Endothelial cell of umbilical vein (primary cell): ENCODE measurements at regions not wholly inside any gene's neighbourhood (a gene's known extent, or its start where the extent isn't known, plus 50 kb on each side); places are given as distances from the start of the nearest gene placed in this dataset.

Experiments
- BruUV-seq: library from RNA; stranded (reverse); fragments of 400-500 nt; replicated peaks from 2 replicates; lab custom pipeline; 2021; lab: Mats Ljungman, UMichigan
- CTCF ChIA-PET: fragments of 300-600, 350-600 bp; sonication (Branson Sonifier 250); formaldehyde crosslinking; loops from one replicate; lab custom pipeline; 2021; ENCODE audit warnings: antibody characterized with exemption, inconsistent platforms; lab: Charles Lee
- POLR2A ChIA-PET: fragments of 300-600, 350-600 bp; sonication (Branson Sonifier 250); formaldehyde crosslinking; loops from one replicate; lab custom pipeline; 2021; ENCODE audit warnings: antibody characterized with exemption, inconsistent platforms; lab: Charles Lee
- DNase-seq: peaks from one replicate; pipeline ENCODE4 v3.0.0-alpha.2; 2011; ENCODE audit warnings: low read depth, low spot score
- FAIRE-seq: peaks from 2 replicates; lab custom pipeline; 2011; peaks lifted over from hg19 to GRCh38; lab: Jason Lieb, UNC
- H2AFZ ChIP-seq: 2 replicates; pipeline ENCODE4 v1.6.0; 2012; ENCODE audit warnings: low read depth, low read length, control low read depth, inconsistent platforms
- H3K27ac ChIP-seq: 2 replicates; pipeline ENCODE4 v1.5.1; 2011; ENCODE audit warnings: low read depth, mild to moderate bottlenecking, control low read depth, low read length, moderate library complexity; ENCODE audit not compliant: insufficient read depth
- H3K27me3 ChIP-seq, 2 experiments: 2 replicates each; pipeline versions ENCODE4 v1.6.0 to v1.6.1; 2011; ENCODE audit warnings: low read length in 2 of 2, mixed read lengths in 1 of 2; ENCODE audit not compliant: control insufficient read depth in 2 of 2, insufficient read depth in 2 of 2
- H3K36me3 ChIP-seq, 2 experiments: 2 replicates in 1 of 2; 3 replicates in 1 of 2; pipeline ENCODE4 v1.5.1; 2011; ENCODE audit warnings: low read length in 2 of 2, mild to moderate bottlenecking in 1 of 2, moderate library complexity in 1 of 2; ENCODE audit not compliant: control insufficient read depth in 2 of 2, insufficient read depth in 2 of 2; ENCODE audit errors: extremely low read depth in 1 of 2
- H3K4me1 ChIP-seq: 3 replicates; pipeline ENCODE4 v1.5.1; 2011; ENCODE audit warnings: mild to moderate bottlenecking, low read length; ENCODE audit not compliant: control insufficient read depth, insufficient read depth; ENCODE audit errors: extremely low read depth
- H3K4me2 ChIP-seq: 2 replicates; pipeline ENCODE4 v1.6.1; 2011; ENCODE audit warnings: low read length, control low read depth, mixed read lengths; ENCODE audit not compliant: insufficient read depth
- H3K4me3 ChIP-seq, 3 experiments: fragments of 200-600 bp in 1 of 3; sonication (generic), shearing (Covaris generic) in 1 of 3; replicated peaks in 1 of 3; 2 replicates each; pipeline ENCODE4 v1.5.1; 2011 to 2016; ENCODE audit warnings: control low read depth in 3 of 3, low read length in 3 of 3, mild to moderate bottlenecking in 2 of 3, inconsistent platforms in 1 of 3, low read depth in 1 of 3, moderate library complexity in 1 of 3; ENCODE audit not compliant: insufficient read depth in 1 of 3
- H3K79me2 ChIP-seq: 2 replicates; pipeline ENCODE4 v1.6.0; 2012; ENCODE audit warnings: low read length, inconsistent platforms; ENCODE audit not compliant: control insufficient read depth, insufficient read depth
- H3K9ac ChIP-seq: replicated peaks from 2 replicates; pipeline ENCODE3; 2011; ENCODE audit warnings: low read length, control low read depth; ENCODE audit not compliant: insufficient read depth; ENCODE audit errors: extremely low read depth
- H3K9me1 ChIP-seq: replicated peaks from 3 replicates; pipeline ENCODE4 v1.6.0; 2011; ENCODE audit warnings: mild to moderate bottlenecking, low read length; ENCODE audit not compliant: control insufficient read depth, insufficient read depth; ENCODE audit errors: extremely low read depth
- H3K9me3 ChIP-seq: replicated peaks from 2 replicates; pipeline ENCODE4 v1.5.1; 2012; ENCODE audit warnings: low read length, inconsistent platforms; ENCODE audit not compliant: control insufficient read depth, insufficient read depth
- H4K20me1 ChIP-seq: replicated peaks from 2 replicates; pipeline ENCODE3; 2011; ENCODE audit warnings: mild to moderate bottlenecking, low read length; ENCODE audit not compliant: control insufficient read depth, insufficient read depth; ENCODE audit errors: extremely low read depth
- EZH2 ChIP-seq: IDR thresholded peaks from 2 replicates; pipeline ENCODE4 v1.6.1; 2012; ENCODE audit warnings: borderline replicate concordance, low read depth, mild to moderate bottlenecking, moderate library complexity, low read length, inconsistent platforms; ENCODE audit not compliant: severe bottlenecking
- FOS ChIP-seq: IDR thresholded peaks from 2 replicates; pipeline ENCODE4 v1.6.1; 2011; ENCODE audit warnings: mild to moderate bottlenecking, low read length, moderate library complexity, borderline replicate concordance; ENCODE audit not compliant: insufficient read depth
- GATA2 ChIP-seq: IDR thresholded peaks from 2 replicates; pipeline ENCODE4 v1.7.0; 2011; ENCODE audit warnings: low read depth, mild to moderate bottlenecking, moderate library complexity, mixed read lengths, low read length; ENCODE audit not compliant: insufficient read length, insufficient read depth
- JUN ChIP-seq: IDR thresholded peaks from 2 replicates; pipeline ENCODE4 v1.6.1; 2011; ENCODE audit warnings: borderline replicate concordance, low read depth; ENCODE audit not compliant: insufficient read length, insufficient read depth
- MYC ChIP-seq: IDR thresholded peaks from one replicate; pipeline ENCODE4 v1.6.1; 2011; ENCODE audit warnings: mild to moderate bottlenecking, low read depth, low read length
- POLR2A ChIP-seq: IDR thresholded peaks from 2 replicates; pipeline ENCODE4 v1.6.1; 2012; ENCODE audit warnings: low read depth, mild to moderate bottlenecking, control low read depth, low read length
- POLR2AphosphoS5 ChIP-seq: IDR thresholded peaks from 2 replicates; pipeline ENCODE4 v1.6.1; 2012; ENCODE audit warnings: low read depth, mild to moderate bottlenecking, control low read depth, low read length, moderate library complexity; ENCODE audit not compliant: insufficient read depth
- dilution Hi-C: fragments of 300-500 bp; cut with MboI; formaldehyde crosslinking; loops from one replicate; pipeline ENCODE4 v1.15.0; 2019; ENCODE audit warnings: low sequenced_read_pairs; ENCODE audit not compliant: extremely low pct_ligation_motif_present
- intact Hi-C: fragments of 100-400 bp; cut with micrococcal nuclease; formaldehyde crosslinking; loops from one replicate; pipeline ENCODE4 v1.10.0; 2022
- TF ChIP-seq, protein P1 (sequence below), 2 donors: IDR thresholded peaks; 1 replicate in 1 of 2; 2 replicates in 1 of 2; pipeline ENCODE4 v1.5.1; 2011; ENCODE audit warnings: low read length in 2 of 2, mild to moderate bottlenecking in 2 of 2, moderate library complexity in 2 of 2, control low read depth in 1 of 2, inconsistent platforms in 1 of 2, low read depth in 1 of 2; ENCODE audit not compliant: insufficient read depth in 1 of 2; ENCODE audit errors: extremely low read depth in 1 of 2
- TF ChIP-seq, protein P2 (sequence below): IDR thresholded peaks from 2 replicates; pipeline ENCODE4 v1.6.1; 2011; ENCODE audit not compliant: insufficient read depth, insufficient read length

DNA sequence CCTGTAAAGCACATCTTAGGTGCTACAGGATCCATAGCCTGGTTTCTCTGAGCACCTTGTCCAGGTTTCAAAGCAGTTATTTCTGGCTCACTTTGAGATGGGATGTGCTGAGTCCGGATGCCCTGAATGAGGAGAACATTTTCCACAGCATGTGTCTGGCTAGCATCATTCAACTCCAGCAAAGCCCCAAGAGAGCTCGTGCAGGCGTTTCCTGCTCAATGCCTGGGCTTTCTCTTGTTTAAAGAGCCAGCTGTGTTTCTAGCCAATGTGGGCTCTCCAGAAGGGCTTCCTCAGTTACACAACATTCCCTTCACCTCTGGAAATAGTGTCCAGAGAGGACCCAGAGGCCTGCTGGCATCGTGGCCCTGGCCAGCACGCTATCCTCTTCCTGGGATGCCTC, 411.7 kb downstream of the DMAC1 start:
- Histone ChIP-seq H3K4me2 (no peak overlapping the region), H3K27me3 (no peaks in the 10 kb centered on the region), H3K79me2 (no peaks in the 10 kb centered on the region), H3K4me1 (no peaks in the 10 kb centered on the region), H2AFZ (no peak overlapping the region), H3K27ac (no peak overlapping the region), H3K9me3 (no peaks in the 10 kb centered on the region), H3K9ac (no peak overlapping the region), H4K20me1 (no peaks in the 10 kb centered on the region), H3K9me1 (no peaks in the 10 kb centered on the region), H3K36me3 (no peaks in the 10 kb centered on the region), H3K4me3 (no peak overlapping the region)
- DNase-seq, result no peak
- TF ChIP-seq, protein P1, sequence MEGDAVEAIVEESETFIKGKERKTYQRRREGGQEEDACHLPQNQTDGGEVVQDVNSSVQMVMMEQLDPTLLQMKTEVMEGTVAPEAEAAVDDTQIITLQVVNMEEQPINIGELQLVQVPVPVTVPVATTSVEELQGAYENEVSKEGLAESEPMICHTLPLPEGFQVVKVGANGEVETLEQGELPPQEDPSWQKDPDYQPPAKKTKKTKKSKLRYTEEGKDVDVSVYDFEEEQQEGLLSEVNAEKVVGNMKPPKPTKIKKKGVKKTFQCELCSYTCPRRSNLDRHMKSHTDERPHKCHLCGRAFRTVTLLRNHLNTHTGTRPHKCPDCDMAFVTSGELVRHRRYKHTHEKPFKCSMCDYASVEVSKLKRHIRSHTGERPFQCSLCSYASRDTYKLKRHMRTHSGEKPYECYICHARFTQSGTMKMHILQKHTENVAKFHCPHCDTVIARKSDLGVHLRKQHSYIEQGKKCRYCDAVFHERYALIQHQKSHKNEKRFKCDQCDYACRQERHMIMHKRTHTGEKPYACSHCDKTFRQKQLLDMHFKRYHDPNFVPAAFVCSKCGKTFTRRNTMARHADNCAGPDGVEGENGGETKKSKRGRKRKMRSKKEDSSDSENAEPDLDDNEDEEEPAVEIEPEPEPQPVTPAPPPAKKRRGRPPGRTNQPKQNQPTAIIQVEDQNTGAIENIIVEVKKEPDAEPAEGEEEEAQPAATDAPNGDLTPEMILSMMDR (IDR thresholded peaks at IDR 0.05; ENCODE audit: extremely low read depth in 1 of 2, insufficient read depth in 1 of 2, low read depth in 1 of 2, low read length in 2 of 2), result no peak
- TF ChIP-seq FOS (no peak), GATA2 (no peak), MYC (no peak), POLR2A (no peak), EZH2 (no peak), POLR2AphosphoS5 (no peak), JUN (no peak)
- TF ChIP-seq, protein P2, sequence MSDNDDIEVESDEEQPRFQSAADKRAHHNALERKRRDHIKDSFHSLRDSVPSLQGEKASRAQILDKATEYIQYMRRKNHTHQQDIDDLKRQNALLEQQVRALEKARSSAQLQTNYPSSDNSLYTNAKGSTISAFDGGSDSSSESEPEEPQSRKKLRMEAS, result no peak
- no TSS peak for BruUV-seq
- ChIA-PET CTCF (no interaction called here), POLR2A (no interaction called here)
- no peak for FAIRE-seq
- intact Hi-C loops, result no loop called here
- dilution Hi-C loops, result no loop called here
